ENCODE measurements at regions not wholly inside any gene's neighbourhood (a gene's known extent, or its start where the extent isn't known, plus 50 kb on each side); places are given as distances from the start of the nearest gene placed in this dataset.

DNA sequence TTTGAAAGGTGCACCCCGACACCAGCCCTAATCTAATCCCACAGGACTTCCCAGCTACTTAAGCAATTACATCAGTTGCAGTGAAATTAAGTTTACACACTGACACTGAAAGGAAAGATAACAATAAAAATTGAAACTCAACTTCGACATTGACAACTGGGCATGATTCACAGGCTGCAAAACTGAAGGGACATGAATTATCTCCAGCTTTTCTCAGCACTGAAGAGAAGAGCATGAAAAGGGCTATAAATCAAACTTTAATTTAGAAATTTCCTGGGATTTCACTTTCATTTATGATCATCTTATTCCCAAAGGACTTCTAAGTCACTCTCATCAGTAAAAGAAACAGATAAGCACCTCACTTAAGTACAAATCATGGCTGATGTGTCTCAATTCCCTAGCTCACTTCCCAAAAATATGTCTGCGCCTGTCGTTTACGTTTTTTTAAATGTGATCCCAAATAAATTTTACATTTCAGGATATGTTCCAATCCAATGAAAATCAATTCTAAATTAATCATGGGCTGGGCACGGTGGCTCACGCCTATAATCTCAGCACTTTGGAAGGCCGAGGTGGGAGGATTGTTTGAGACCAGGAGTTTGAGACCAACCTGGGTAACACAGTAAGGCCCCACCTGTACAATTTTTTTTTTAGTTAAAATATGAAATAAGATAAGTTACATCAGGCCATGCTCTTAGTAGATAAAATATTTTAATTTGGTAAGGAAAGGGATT, 134.4 kb upstream of the TBL1X start:
- Histone ChIP-seq H3K27me3 (ENCODE audit: control insufficient read depth, insufficient read depth, low read length) (no peaks in the 10 kb centered on the region), H3K36me3 (ENCODE audit: control insufficient read depth, insufficient read depth, low read length) (no peaks in the 10 kb centered on the region), H3K4me3 (ENCODE audit: low read depth, low read length) (no peak overlapping the region), H3K9ac (ENCODE audit: low read depth, low read length) (no peak overlapping the region), H3K4me1 (ENCODE audit: control insufficient read depth, insufficient read depth, low read length) (no peaks in the 10 kb centered on the region), H3K27ac (ENCODE audit: low read depth, low read length) (no peak overlapping the region), H3K9me3 (ENCODE audit: control insufficient read depth, insufficient read depth, low read length) (no peaks in the 10 kb centered on the region)

DNA sequence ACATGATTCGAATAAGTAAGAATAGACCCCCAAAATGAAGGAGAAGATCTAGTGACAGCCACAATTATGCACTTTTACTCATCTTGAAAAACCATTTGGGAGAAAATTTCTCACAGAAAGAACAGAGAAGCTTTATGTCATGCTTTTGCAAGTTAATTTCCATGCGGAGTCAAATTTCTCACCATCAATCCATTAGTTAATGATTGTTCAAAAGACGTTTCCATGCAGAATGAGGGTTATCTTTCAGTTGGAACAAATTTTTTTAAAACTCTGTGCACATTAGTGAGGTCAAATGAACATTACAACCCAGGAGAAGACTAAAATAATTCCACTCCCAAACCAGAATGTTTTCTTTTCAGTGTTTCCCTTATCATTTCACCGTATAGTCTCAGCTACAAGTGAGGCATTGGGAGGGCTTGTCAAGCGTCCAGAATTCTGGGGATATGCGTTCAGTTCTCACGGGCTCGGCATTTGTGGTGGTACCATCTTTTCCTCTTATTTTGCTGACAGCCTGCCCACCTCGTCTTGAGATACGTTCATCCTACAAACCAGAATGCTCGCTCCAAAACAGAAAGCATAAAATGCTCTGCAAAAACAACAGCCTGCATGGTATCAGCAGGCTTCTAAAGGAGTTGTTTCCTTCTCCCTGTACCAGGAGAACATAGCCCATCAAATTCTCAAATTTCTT, 130.8 kb upstream of the TBL1X start:
- peaks cover 5% of the 10 kb centered on the region; the same call in 1 of the 2 replicates for H3K4me1 ChIP-seq (ENCODE audit: control insufficient read depth, insufficient read depth, low read length)
- H3K4me3 ChIP-seq (ENCODE audit: low read depth, low read length), result no peak overlapping the region
- H3K9ac ChIP-seq (ENCODE audit: low read depth, low read length), result no peak overlapping the region
- no peaks in the 10 kb centered on the region for H3K9me3 ChIP-seq (ENCODE audit: control insufficient read depth, insufficient read depth, low read length)
- H3K36me3 ChIP-seq (ENCODE audit: control insufficient read depth, insufficient read depth, low read length), result no peaks in the 10 kb centered on the region
- H3K27ac ChIP-seq (ENCODE audit: low read depth, low read length), result no peak overlapping the region
- H3K27me3 ChIP-seq (ENCODE audit: control insufficient read depth, insufficient read depth, low read length), result no peaks in the 10 kb centered on the region

DNA sequence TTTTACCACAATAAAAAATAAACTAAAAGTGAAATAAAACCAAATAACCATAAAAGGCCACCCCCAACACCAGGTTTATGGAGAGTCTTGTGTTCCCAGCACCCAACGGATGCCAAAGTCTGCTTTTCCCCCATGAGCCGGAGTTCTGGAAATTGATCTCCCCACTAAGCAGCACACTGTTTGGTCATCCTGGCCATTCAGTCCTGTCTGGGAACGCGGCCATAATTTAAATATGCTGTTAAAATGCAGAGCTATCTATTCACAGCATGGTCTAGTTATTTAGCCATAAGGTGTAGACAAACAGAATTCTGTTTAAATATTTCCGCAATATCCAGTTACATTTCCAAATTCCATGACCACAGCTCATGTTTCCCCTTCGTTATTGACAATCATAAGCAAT, 129.6 kb upstream of the TBL1X start:
- no peak overlapping the region for H3K4me3 ChIP-seq (ENCODE audit: low read depth, low read length)
- no peaks in the 10 kb centered on the region for H3K27me3 ChIP-seq (ENCODE audit: control insufficient read depth, insufficient read depth, low read length)
- no peaks in the 10 kb centered on the region for H3K36me3 ChIP-seq (ENCODE audit: control insufficient read depth, insufficient read depth, low read length)
- no peaks in the 10 kb centered on the region for H3K9me3 ChIP-seq (ENCODE audit: control insufficient read depth, insufficient read depth, low read length)
- peaks cover 13% of the 10 kb centered on the region for H3K4me1 ChIP-seq (ENCODE audit: control insufficient read depth, insufficient read depth, low read length)
- no peak overlapping the region for H3K27ac ChIP-seq (ENCODE audit: low read depth, low read length)
- no peak overlapping the region for H3K9ac ChIP-seq (ENCODE audit: low read depth, low read length)

DNA sequence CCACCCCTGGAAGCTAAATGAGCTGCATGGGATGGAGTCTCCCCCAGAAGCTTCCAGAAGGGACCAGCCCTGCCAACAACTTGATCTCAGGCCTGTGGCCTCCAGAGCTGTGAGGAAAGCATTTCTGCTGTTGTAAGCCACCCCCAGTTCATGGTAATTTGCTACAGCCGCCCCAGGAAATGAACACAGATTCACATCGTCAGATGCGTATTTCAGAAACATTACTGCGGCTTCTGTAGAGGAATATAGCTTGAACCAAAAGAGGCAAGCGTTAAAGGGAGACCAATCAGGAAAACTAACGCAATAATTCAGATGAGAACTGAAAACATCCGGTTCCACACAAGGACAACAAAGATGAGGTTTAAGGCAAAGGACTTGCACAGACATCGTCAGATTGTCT, 128.4 kb upstream of the TBL1X start:
- Histone ChIP-seq H3K9ac (ENCODE audit: low read depth, low read length) (no peak overlapping the region), H3K36me3 (ENCODE audit: control insufficient read depth, insufficient read depth, low read length) (no peaks in the 10 kb centered on the region), H3K4me1 (ENCODE audit: control insufficient read depth, insufficient read depth, low read length) (peaks cover 25% of the 10 kb centered on the region), H3K9me3 (ENCODE audit: control insufficient read depth, insufficient read depth, low read length) (no peaks in the 10 kb centered on the region), H3K27me3 (ENCODE audit: control insufficient read depth, insufficient read depth, low read length) (no peaks in the 10 kb centered on the region), H3K27ac (ENCODE audit: low read depth, low read length) (no peak overlapping the region), H3K4me3 (ENCODE audit: low read depth, low read length) (no peak overlapping the region)

DNA sequence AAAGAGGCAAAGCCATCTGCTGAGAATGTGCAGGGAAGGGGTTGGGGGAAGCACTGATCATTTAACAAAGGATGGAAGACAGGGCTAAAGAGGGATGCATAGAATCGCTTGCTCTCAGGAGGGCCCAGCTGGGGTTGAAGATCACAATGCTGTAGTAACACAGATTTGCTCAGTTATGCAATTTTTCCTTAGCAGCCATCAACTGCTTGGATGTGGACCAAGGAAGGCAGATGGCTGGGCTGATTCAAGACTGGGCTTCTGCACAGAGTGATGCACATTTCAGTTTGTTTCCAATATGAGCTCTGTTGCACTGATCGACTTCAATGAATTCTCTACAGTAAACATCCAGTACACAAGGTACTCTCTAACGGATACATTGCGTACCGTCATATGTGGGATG, 127.8 kb upstream of the TBL1X start:
- Histone ChIP-seq H3K9me3 (ENCODE audit: control insufficient read depth, insufficient read depth, low read length) (no peaks in the 10 kb centered on the region), H3K27ac (ENCODE audit: low read depth, low read length) (no peak overlapping the region), H3K9ac (ENCODE audit: low read depth, low read length) (no peak overlapping the region)

DNA sequence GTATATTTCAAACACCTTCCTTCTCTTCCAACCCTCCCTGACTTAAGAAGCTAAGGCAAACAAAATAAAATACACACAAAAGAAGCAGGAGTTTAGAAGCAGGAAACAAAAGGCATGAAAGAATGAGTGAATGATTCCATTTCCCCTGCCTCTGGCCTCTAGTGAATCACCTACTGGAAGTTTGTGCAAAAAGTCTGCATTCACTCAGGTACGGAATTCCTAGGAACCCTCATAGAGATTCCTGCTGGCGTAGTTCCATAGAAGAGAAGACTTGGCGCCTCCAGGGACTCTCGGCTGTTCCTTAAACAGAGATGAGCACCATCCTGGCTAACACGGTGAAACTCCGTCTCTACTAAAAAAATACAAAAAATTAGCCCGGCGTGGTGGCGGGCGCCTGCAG, 125.9 kb upstream of the TBL1X start:
- H3K4me3 ChIP-seq (ENCODE audit: low read depth, low read length), result no peak overlapping the region
- H3K36me3 ChIP-seq (ENCODE audit: control insufficient read depth, insufficient read depth, low read length), result no peaks in the 10 kb centered on the region
- peaks cover 3% of the 10 kb centered on the region for H3K27me3 ChIP-seq (ENCODE audit: control insufficient read depth, insufficient read depth, low read length)
- H3K9me3 ChIP-seq (ENCODE audit: control insufficient read depth, insufficient read depth, low read length), result no peaks in the 10 kb centered on the region
- no peak overlapping the region for H3K9ac ChIP-seq (ENCODE audit: low read depth, low read length)
- H3K4me1 ChIP-seq (ENCODE audit: control insufficient read depth, insufficient read depth, low read length), result peaks cover 42% of the 10 kb centered on the region
- H3K27ac ChIP-seq (ENCODE audit: low read depth, low read length), result no peak overlapping the region

More for the DNA sequence above, 127.8 kb upstream of the TBL1X start:
- Histone ChIP-seq H3K4me1 (ENCODE audit: control insufficient read depth, insufficient read depth, low read length) (peaks cover 29% of the 10 kb centered on the region), H3K36me3 (ENCODE audit: control insufficient read depth, insufficient read depth, low read length) (no peaks in the 10 kb centered on the region), H3K27me3 (ENCODE audit: control insufficient read depth, insufficient read depth, low read length) (no peaks in the 10 kb centered on the region), H3K4me3 (ENCODE audit: low read depth, low read length) (no peak overlapping the region)

DNA sequence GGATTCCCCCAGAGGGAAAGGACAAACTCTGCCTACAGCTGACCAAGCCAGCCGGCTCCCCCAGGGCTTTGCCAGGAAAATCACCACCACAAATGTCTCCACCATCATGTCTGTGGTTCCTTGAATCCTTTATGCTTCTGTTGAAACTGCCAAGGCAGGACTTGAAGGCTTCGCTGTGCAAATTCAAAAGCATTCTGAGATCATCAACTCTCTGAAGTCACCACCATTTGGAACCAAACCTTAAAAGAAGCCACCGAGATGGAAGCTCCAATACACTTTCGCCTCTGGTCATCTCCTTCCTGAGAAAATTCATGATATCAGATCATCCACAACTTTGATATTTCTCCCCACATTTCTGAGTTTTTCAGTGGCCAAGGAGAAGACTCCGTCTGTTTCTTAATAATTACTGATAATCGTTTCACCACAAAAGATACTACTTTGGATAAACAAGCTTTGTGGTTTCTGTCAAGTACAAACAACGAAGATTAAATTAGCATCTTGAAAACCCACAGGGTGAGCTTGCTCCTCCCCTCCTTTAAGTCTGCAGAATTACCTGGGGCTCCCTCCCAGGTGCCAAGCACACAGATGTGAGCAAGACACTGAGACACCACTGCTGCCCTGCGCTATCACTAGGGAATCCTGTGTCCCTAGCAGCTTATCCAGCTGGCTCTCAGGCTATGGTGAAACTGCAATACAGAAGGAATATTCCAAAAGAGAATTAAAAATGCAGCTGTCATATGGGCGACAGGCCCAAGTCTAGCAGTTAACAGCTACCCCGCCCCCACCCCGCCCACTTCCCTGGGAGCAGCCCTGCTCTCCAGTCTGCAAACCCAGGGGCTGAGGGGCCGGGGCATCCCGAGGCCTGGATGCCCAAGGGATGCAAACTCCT, 125.0 kb upstream of the TBL1X start:
- Histone ChIP-seq H3K4me1 (ENCODE audit: control insufficient read depth, insufficient read depth, low read length) (peaks cover 44% of the 10 kb centered on the region), H3K27ac (ENCODE audit: low read depth, low read length) (no peak overlapping the region), H3K4me3 (ENCODE audit: low read depth, low read length) (no peak overlapping the region), H3K9me3 (ENCODE audit: control insufficient read depth, insufficient read depth, low read length) (no peaks in the 10 kb centered on the region), H3K27me3 (ENCODE audit: control insufficient read depth, insufficient read depth, low read length) (peaks cover 3% of the 10 kb centered on the region), H3K9ac (ENCODE audit: low read depth, low read length) (no peak overlapping the region), H3K36me3 (ENCODE audit: control insufficient read depth, insufficient read depth, low read length) (no peaks in the 10 kb centered on the region)

DNA sequence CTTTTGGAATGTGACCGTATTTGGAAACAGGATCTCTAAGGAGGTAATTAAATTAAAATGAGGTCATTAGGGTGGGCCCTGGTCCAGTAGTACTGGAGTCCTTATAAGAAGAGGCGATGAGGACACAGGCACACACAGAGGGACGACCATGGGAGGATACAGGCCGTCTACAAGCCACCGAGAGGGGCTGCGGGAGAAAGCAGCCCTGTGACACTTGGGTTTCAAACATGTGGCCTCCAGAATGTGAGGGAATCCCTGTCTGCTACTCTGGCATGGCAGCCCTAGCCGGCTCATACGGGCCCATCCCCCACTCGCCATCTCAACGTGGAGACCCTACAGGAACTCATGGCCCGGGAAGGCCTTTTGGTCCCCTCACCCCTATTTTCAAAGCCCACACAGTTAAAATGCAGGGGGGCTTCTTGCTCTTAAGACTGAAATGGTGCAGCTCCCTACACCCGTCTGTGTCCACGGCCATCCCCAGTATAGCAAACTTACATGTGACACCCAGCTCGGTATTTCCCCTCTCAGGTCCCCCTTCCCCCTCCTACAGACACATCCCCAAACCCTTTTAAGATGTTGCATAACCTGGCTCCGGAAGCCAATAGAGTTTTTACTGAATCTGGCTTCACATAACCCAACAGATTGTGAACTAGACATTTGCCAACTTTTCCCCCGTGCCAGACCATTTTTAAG, 124.1 kb upstream of the TBL1X start:
- H3K9me3 ChIP-seq (ENCODE audit: control insufficient read depth, insufficient read depth, low read length), result no peaks in the 10 kb centered on the region
- H3K4me3 ChIP-seq (ENCODE audit: low read depth, low read length), result no peak overlapping the region
- H3K27me3 ChIP-seq (ENCODE audit: control insufficient read depth, insufficient read depth, low read length), result peaks cover 3% of the 10 kb centered on the region
- no peak overlapping the region for H3K9ac ChIP-seq (ENCODE audit: low read depth, low read length)
- no peak overlapping the region for H3K27ac ChIP-seq (ENCODE audit: low read depth, low read length)
- H3K4me1 ChIP-seq (ENCODE audit: control insufficient read depth, insufficient read depth, low read length), result peaks cover 44% of the 10 kb centered on the region
- no peaks in the 10 kb centered on the region for H3K36me3 ChIP-seq (ENCODE audit: control insufficient read depth, insufficient read depth, low read length)

DNA sequence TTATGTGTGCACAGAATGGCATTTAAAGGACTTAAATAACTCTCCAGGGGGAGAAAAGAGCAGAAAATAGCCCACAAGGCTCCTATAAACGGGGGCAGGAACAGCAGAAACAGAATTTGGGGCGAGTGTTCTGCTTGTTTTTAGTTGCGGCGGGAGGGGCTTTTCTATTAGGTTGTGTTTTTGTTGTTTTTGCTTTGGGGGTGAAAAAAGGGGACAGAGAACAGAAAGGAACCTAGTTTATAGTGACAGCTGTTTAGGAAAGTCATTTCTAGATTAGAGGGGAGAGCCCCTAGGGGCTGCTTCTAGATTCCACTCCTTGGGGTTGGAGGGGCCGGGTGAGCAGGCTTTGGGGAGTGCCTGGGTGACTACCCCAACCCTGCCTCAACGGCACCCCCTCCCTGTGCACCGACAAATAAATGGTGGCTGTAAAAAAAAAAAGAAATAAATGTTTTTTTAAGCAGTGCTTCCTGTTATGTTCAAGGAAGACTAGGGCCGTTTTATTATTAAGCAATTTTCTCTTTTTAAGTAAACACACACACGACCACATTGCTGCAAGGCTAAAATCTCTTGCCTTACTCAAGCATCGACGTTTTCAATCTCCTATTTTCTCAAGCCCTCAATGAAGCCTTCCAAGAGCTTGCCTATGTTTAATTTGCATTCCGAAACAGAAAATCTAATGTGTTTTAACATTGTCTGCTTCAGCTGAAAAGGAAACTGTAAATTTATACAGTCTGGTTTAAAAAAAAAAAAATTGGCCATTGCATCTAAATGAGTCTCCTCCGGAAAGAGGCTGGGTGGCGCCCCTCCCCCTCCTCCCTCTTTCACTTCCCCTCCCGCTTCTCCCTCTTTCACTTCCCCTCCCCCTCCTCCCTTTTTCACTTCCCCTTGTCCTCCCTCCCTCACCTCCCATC, 123.3 kb upstream of the TBL1X start:
- no peak overlapping the region for H3K27ac ChIP-seq (ENCODE audit: low read depth, low read length)
- H3K9ac ChIP-seq (ENCODE audit: low read depth, low read length), result no peak overlapping the region
- H3K27me3 ChIP-seq (ENCODE audit: control insufficient read depth, insufficient read depth, low read length), result peaks cover 3% of the 10 kb centered on the region
- no peaks in the 10 kb centered on the region for H3K9me3 ChIP-seq (ENCODE audit: control insufficient read depth, insufficient read depth, low read length)
- H3K4me3 ChIP-seq (ENCODE audit: low read depth, low read length), result no peak overlapping the region
- H3K36me3 ChIP-seq (ENCODE audit: control insufficient read depth, insufficient read depth, low read length), result no peaks in the 10 kb centered on the region
- H3K4me1 ChIP-seq (ENCODE audit: control insufficient read depth, insufficient read depth, low read length), result peaks cover 41% of the 10 kb centered on the region

DNA sequence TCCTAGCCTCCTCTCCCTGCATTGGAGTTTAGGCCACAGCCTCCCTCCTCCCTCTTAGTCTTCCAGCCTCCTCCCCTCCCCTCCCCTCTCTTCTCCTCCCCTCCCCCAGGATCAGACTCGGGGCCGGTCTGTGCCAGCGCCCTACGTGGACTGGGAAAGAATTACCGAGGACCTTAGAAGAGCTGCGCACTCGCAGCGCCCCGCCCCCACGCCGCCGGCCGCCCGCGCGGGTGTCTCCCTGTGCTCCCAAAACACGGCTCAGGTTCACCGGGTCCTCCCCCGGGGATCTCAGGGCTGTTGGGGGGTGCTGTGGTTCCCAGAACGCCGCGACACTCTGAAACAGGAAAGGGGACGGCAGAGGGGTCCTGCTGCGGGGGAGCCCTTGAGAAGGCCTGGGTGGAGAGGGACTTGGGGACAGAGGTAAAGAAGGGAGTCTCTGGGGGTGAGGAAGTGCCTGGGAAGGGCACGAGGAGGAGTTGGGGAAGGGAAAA, 122.3 kb upstream of the TBL1X start:
- Histone ChIP-seq H3K9ac (ENCODE audit: low read depth, low read length) (peak overlapping the region; percentile 75), H3K9me3 (ENCODE audit: control insufficient read depth, insufficient read depth, low read length) (no peaks in the 10 kb centered on the region), H3K4me3 (ENCODE audit: low read depth, low read length) (peak overlapping the region; percentile 86), H3K27ac (ENCODE audit: low read depth, low read length) (no peak overlapping the region), H3K4me1 (ENCODE audit: control insufficient read depth, insufficient read depth, low read length) (peaks cover 38% of the 10 kb centered on the region), H3K27me3 (ENCODE audit: control insufficient read depth, insufficient read depth, low read length) (peaks cover 3% of the 10 kb centered on the region), H3K36me3 (ENCODE audit: control insufficient read depth, insufficient read depth, low read length) (no peaks in the 10 kb centered on the region)
